Endothelial cell of umbilical vein (primary cell): ENCODE measurements at regions not wholly inside any gene's neighbourhood (a gene's known extent, or its start where the extent isn't known, plus 50 kb on each side); places are given as distances from the start of the nearest gene placed in this dataset.

Experiments
- BruUV-seq: library from RNA; stranded (reverse); fragments of 400-500 nt; replicated peaks from 2 replicates; lab custom pipeline; 2021; lab: Mats Ljungman, UMichigan
- CTCF ChIA-PET: fragments of 300-600, 350-600 bp; sonication (Branson Sonifier 250); formaldehyde crosslinking; loops from one replicate; lab custom pipeline; 2021; ENCODE audit warnings: antibody characterized with exemption, inconsistent platforms; lab: Charles Lee
- POLR2A ChIA-PET: fragments of 300-600, 350-600 bp; sonication (Branson Sonifier 250); formaldehyde crosslinking; loops from one replicate; lab custom pipeline; 2021; ENCODE audit warnings: antibody characterized with exemption, inconsistent platforms; lab: Charles Lee
- DNase-seq: peaks from one replicate; pipeline ENCODE4 v3.0.0-alpha.2; 2011; ENCODE audit warnings: low read depth, low spot score
- FAIRE-seq: peaks from 2 replicates; lab custom pipeline; 2011; peaks lifted over from hg19 to GRCh38; lab: Jason Lieb, UNC
- H2AFZ ChIP-seq: 2 replicates; pipeline ENCODE4 v1.6.0; 2012; ENCODE audit warnings: low read depth, low read length, control low read depth, inconsistent platforms
- H3K27ac ChIP-seq: 2 replicates; pipeline ENCODE4 v1.5.1; 2011; ENCODE audit warnings: low read depth, mild to moderate bottlenecking, control low read depth, low read length, moderate library complexity; ENCODE audit not compliant: insufficient read depth
- H3K27me3 ChIP-seq, 2 experiments: 2 replicates each; pipeline versions ENCODE4 v1.6.0 to v1.6.1; 2011; ENCODE audit warnings: low read length in 2 of 2, mixed read lengths in 1 of 2; ENCODE audit not compliant: control insufficient read depth in 2 of 2, insufficient read depth in 2 of 2
- H3K36me3 ChIP-seq, 2 experiments: 2 replicates in 1 of 2; 3 replicates in 1 of 2; pipeline ENCODE4 v1.5.1; 2011; ENCODE audit warnings: low read length in 2 of 2, mild to moderate bottlenecking in 1 of 2, moderate library complexity in 1 of 2; ENCODE audit not compliant: control insufficient read depth in 2 of 2, insufficient read depth in 2 of 2; ENCODE audit errors: extremely low read depth in 1 of 2
- H3K4me1 ChIP-seq: 3 replicates; pipeline ENCODE4 v1.5.1; 2011; ENCODE audit warnings: mild to moderate bottlenecking, low read length; ENCODE audit not compliant: control insufficient read depth, insufficient read depth; ENCODE audit errors: extremely low read depth
- H3K4me2 ChIP-seq: 2 replicates; pipeline ENCODE4 v1.6.1; 2011; ENCODE audit warnings: low read length, control low read depth, mixed read lengths; ENCODE audit not compliant: insufficient read depth
- H3K4me3 ChIP-seq, 3 experiments: fragments of 200-600 bp in 1 of 3; sonication (generic), shearing (Covaris generic) in 1 of 3; replicated peaks in 1 of 3; 2 replicates each; pipeline ENCODE4 v1.5.1; 2011 to 2016; ENCODE audit warnings: control low read depth in 3 of 3, low read length in 3 of 3, mild to moderate bottlenecking in 2 of 3, inconsistent platforms in 1 of 3, low read depth in 1 of 3, moderate library complexity in 1 of 3; ENCODE audit not compliant: insufficient read depth in 1 of 3
- H3K79me2 ChIP-seq: 2 replicates; pipeline ENCODE4 v1.6.0; 2012; ENCODE audit warnings: low read length, inconsistent platforms; ENCODE audit not compliant: control insufficient read depth, insufficient read depth
- H3K9ac ChIP-seq: replicated peaks from 2 replicates; pipeline ENCODE3; 2011; ENCODE audit warnings: low read length, control low read depth; ENCODE audit not compliant: insufficient read depth; ENCODE audit errors: extremely low read depth
- H3K9me1 ChIP-seq: replicated peaks from 3 replicates; pipeline ENCODE4 v1.6.0; 2011; ENCODE audit warnings: mild to moderate bottlenecking, low read length; ENCODE audit not compliant: control insufficient read depth, insufficient read depth; ENCODE audit errors: extremely low read depth
- H3K9me3 ChIP-seq: replicated peaks from 2 replicates; pipeline ENCODE4 v1.5.1; 2012; ENCODE audit warnings: low read length, inconsistent platforms; ENCODE audit not compliant: control insufficient read depth, insufficient read depth
- H4K20me1 ChIP-seq: replicated peaks from 2 replicates; pipeline ENCODE3; 2011; ENCODE audit warnings: mild to moderate bottlenecking, low read length; ENCODE audit not compliant: control insufficient read depth, insufficient read depth; ENCODE audit errors: extremely low read depth
- CTCF ChIP-seq, 2 donors: IDR thresholded peaks; 1 replicate in 1 of 2; 2 replicates in 1 of 2; pipeline ENCODE4 v1.5.1; 2011; ENCODE audit warnings: low read length in 2 of 2, mild to moderate bottlenecking in 2 of 2, moderate library complexity in 2 of 2, control low read depth in 1 of 2, inconsistent platforms in 1 of 2, low read depth in 1 of 2; ENCODE audit not compliant: insufficient read depth in 1 of 2; ENCODE audit errors: extremely low read depth in 1 of 2
- EZH2 ChIP-seq: IDR thresholded peaks from 2 replicates; pipeline ENCODE4 v1.6.1; 2012; ENCODE audit warnings: borderline replicate concordance, low read depth, mild to moderate bottlenecking, moderate library complexity, low read length, inconsistent platforms; ENCODE audit not compliant: severe bottlenecking
- FOS ChIP-seq: IDR thresholded peaks from 2 replicates; pipeline ENCODE4 v1.6.1; 2011; ENCODE audit warnings: mild to moderate bottlenecking, low read length, moderate library complexity, borderline replicate concordance; ENCODE audit not compliant: insufficient read depth
- GATA2 ChIP-seq: IDR thresholded peaks from 2 replicates; pipeline ENCODE4 v1.7.0; 2011; ENCODE audit warnings: low read depth, mild to moderate bottlenecking, moderate library complexity, mixed read lengths, low read length; ENCODE audit not compliant: insufficient read length, insufficient read depth
- JUN ChIP-seq: IDR thresholded peaks from 2 replicates; pipeline ENCODE4 v1.6.1; 2011; ENCODE audit warnings: borderline replicate concordance, low read depth; ENCODE audit not compliant: insufficient read length, insufficient read depth
- MAX ChIP-seq: IDR thresholded peaks from 2 replicates; pipeline ENCODE4 v1.6.1; 2011; ENCODE audit not compliant: insufficient read depth, insufficient read length
- MYC ChIP-seq: IDR thresholded peaks from one replicate; pipeline ENCODE4 v1.6.1; 2011; ENCODE audit warnings: mild to moderate bottlenecking, low read depth, low read length
- POLR2A ChIP-seq: IDR thresholded peaks from 2 replicates; pipeline ENCODE4 v1.6.1; 2012; ENCODE audit warnings: low read depth, mild to moderate bottlenecking, control low read depth, low read length
- POLR2AphosphoS5 ChIP-seq: IDR thresholded peaks from 2 replicates; pipeline ENCODE4 v1.6.1; 2012; ENCODE audit warnings: low read depth, mild to moderate bottlenecking, control low read depth, low read length, moderate library complexity; ENCODE audit not compliant: insufficient read depth
- dilution Hi-C: fragments of 300-500 bp; cut with MboI; formaldehyde crosslinking; loops from one replicate; pipeline ENCODE4 v1.15.0; 2019; ENCODE audit warnings: low sequenced_read_pairs; ENCODE audit not compliant: extremely low pct_ligation_motif_present
- intact Hi-C: fragments of 100-400 bp; cut with micrococcal nuclease; formaldehyde crosslinking; loops from one replicate; pipeline ENCODE4 v1.10.0; 2022

GRCh38 chr3:194852345-194852744 lies 166.7 kb downstream of the FAM43A start:
- CTCF ChIA-PET: interaction anchor here (0.9 to 1.2 kb wide), 2 partner anchors 9 to 36 kb away, joined by 3 to 5 read pairs; no protein-coding TSS in a partner anchor
- dilution Hi-C loops: no loop called here

More at GRCh38 chr3:194852345-194852744, 166.7 kb downstream of the FAM43A start:
- Histone ChIP-seq H3K4me3 (no peak overlapping the region), H3K27ac (no peak overlapping the region), H3K36me3 (no peaks in the 10 kb centered on the region), H2AFZ (no peak overlapping the region), H3K27me3 (no peaks in the 10 kb centered on the region), H3K79me2 (no peaks in the 10 kb centered on the region), H3K4me2 (no peak overlapping the region), H3K9ac (no peak overlapping the region), H4K20me1 (no peaks in the 10 kb centered on the region), H3K9me3 (no peaks in the 10 kb centered on the region), H3K9me1 (no peaks in the 10 kb centered on the region), H3K4me1 (no peaks in the 10 kb centered on the region)
- POLR2A ChIA-PET: no interaction called here
- FAIRE-seq (no peak), DNase-seq (no peak)
- intact Hi-C loops: no loop called here
- TF ChIP-seq GATA2: no peak
- TF ChIP-seq POLR2AphosphoS5: no peak
- TF ChIP-seq CTCF (IDR thresholded peaks at IDR 0.05; ENCODE audit: extremely low read depth in 1 of 2, insufficient read depth in 1 of 2, low read depth in 1 of 2, low read length in 2 of 2): no peak
- no peak for TF ChIP-seq JUN
- no peak for TF ChIP-seq EZH2
- no peak for TF ChIP-seq MAX
- TF ChIP-seq POLR2A: no peak
- TF ChIP-seq FOS: no peak
- no peak for TF ChIP-seq MYC
- BruUV-seq: no TSS peak
